H9 (cell line): ENCODE measurements at regions not wholly inside any gene's neighbourhood (a gene's known extent, or its start where the extent isn't known, plus 50 kb on each side); places are given as distances from the start of the nearest gene placed in this dataset.

Experiments used
- DNase-seq: peaks from one replicate; pipeline ENCODE4 v3.0.0-alpha.2; 2017
- H2AFZ ChIP-seq: one replicate; pipeline ENCODE4 v1.6.1; 2013; ENCODE audit warnings: mild to moderate bottlenecking, low read length, control low read depth, moderate library complexity
- H2AK5ac ChIP-seq: 2 replicates; pipeline ENCODE4 v1.6.1; 2013; ENCODE audit warnings: low read length, control low read depth, mixed read lengths; ENCODE audit not compliant: insufficient read length
- H2BK120ac ChIP-seq: one replicate; pipeline ENCODE4 v1.6.1; 2013; ENCODE audit warnings: low read depth, mild to moderate bottlenecking, low read length, control low read depth, inconsistent platforms; ENCODE audit not compliant: poor library complexity, severe bottlenecking
- H2BK12ac ChIP-seq: 2 replicates; pipeline ENCODE4 v1.6.1; 2013; ENCODE audit warnings: low read length, control low read depth, mixed read lengths, low read depth; ENCODE audit not compliant: insufficient read length
- H2BK15ac ChIP-seq: 2 replicates; pipeline ENCODE4 v1.6.1; 2013; ENCODE audit warnings: low read depth, low read length, control low read depth
- H2BK20ac ChIP-seq: one replicate; pipeline ENCODE4 v1.6.1; 2013; ENCODE audit warnings: low read depth, mild to moderate bottlenecking, low read length, control low read depth, inconsistent platforms; ENCODE audit not compliant: poor library complexity, severe bottlenecking
- H2BK5ac ChIP-seq: 2 replicates; pipeline ENCODE4 v1.6.1; 2013; ENCODE audit warnings: low read length, control low read depth, mixed read lengths; ENCODE audit not compliant: insufficient read length
- H3K14ac ChIP-seq: 2 replicates; pipeline ENCODE4 v1.6.1; 2013; ENCODE audit warnings: low read length, control low read depth; ENCODE audit not compliant: insufficient read depth
- H3K18ac ChIP-seq: 2 replicates; pipeline ENCODE4 v1.6.1; 2013; ENCODE audit warnings: low read depth, mild to moderate bottlenecking, mixed read lengths, low read length, control low read depth; ENCODE audit not compliant: insufficient read length
- H3K23ac ChIP-seq: 2 replicates; pipeline ENCODE4 v1.6.1; 2013; ENCODE audit warnings: low read length, control low read depth, mixed read lengths, low read depth; ENCODE audit not compliant: insufficient read length
- H3K23me2 ChIP-seq: 2 replicates; pipeline ENCODE4 v1.6.1; 2013; ENCODE audit warnings: low read depth, mild to moderate bottlenecking, mixed read lengths, low read length, control low read depth; ENCODE audit not compliant: insufficient read length, poor library complexity, severe bottlenecking
- H3K27ac ChIP-seq: 2 replicates; pipeline ENCODE4 v1.5.1; 2013; ENCODE audit warnings: low read length, control low read depth, mixed read lengths, low read depth; ENCODE audit not compliant: insufficient read length
- H3K27me3 ChIP-seq: 2 replicates; pipeline ENCODE4 v1.6.1; 2013; ENCODE audit warnings: low read length, control low read depth, inconsistent platforms; ENCODE audit not compliant: insufficient read depth
- H3K4ac ChIP-seq: 2 replicates; pipeline ENCODE4 v1.6.1; 2013; ENCODE audit warnings: low read depth, mild to moderate bottlenecking, control low read depth, inconsistent platforms, low read length, moderate library complexity
- H3K4me1 ChIP-seq: 2 replicates; pipeline ENCODE4 v1.6.1; 2013; ENCODE audit warnings: low read length, control low read depth, inconsistent platforms; ENCODE audit not compliant: insufficient read depth
- H3K4me2 ChIP-seq: 2 replicates; pipeline ENCODE4 v1.6.1; 2013; ENCODE audit warnings: low read length, control low read depth, mixed read lengths; ENCODE audit not compliant: insufficient read length, insufficient read depth
- H3K56ac ChIP-seq: 2 replicates; pipeline ENCODE4 v1.6.1; 2013; ENCODE audit warnings: low read depth, mild to moderate bottlenecking, mixed read lengths, low read length, control low read depth; ENCODE audit not compliant: insufficient read length
- H3K79me1 ChIP-seq: 2 replicates; pipeline ENCODE4 v1.6.1; 2013; ENCODE audit warnings: low read depth, mild to moderate bottlenecking, moderate library complexity, low read length, control low read depth, inconsistent platforms; ENCODE audit not compliant: insufficient read depth, poor library complexity, severe bottlenecking
- H3K79me2 ChIP-seq: 2 replicates; pipeline ENCODE4 v1.6.1; 2013; ENCODE audit warnings: low read length, control low read depth, inconsistent platforms; ENCODE audit not compliant: insufficient read depth
- H3K9ac ChIP-seq: 2 replicates; pipeline ENCODE4 v1.6.1; 2013; ENCODE audit warnings: low read length, control low read depth, mixed read lengths; ENCODE audit not compliant: insufficient read length; ENCODE audit errors: extremely low read depth
- H3K9me3 ChIP-seq: one replicate; pipeline ENCODE4 v1.6.1; 2013; ENCODE audit warnings: low read depth, low read length, inconsistent platforms; ENCODE audit not compliant: control insufficient read depth
- H3T11ph ChIP-seq: one replicate; pipeline ENCODE4 v1.6.1; 2013; ENCODE audit warnings: mild to moderate bottlenecking, low read length, control low read depth, inconsistent platforms
- H4K20me1 ChIP-seq: one replicate; pipeline ENCODE4 v1.6.1; 2013; ENCODE audit not compliant: control insufficient read depth, insufficient read length, insufficient read depth
- H4K5ac ChIP-seq: 2 replicates; pipeline ENCODE4 v1.6.1; 2013; ENCODE audit warnings: low read depth, mild to moderate bottlenecking, mixed read lengths, low read length, control low read depth; ENCODE audit not compliant: insufficient read length
- H4K8ac ChIP-seq: replicated peaks from 2 replicates; pipeline ENCODE4 v1.6.1; 2013; ENCODE audit warnings: low read length, control low read depth, mixed read lengths, low read depth; ENCODE audit not compliant: insufficient read length
- H4K91ac ChIP-seq: 2 replicates; pipeline ENCODE4 v1.6.1; 2013; ENCODE audit warnings: low read depth, mild to moderate bottlenecking, moderate library complexity, mixed read lengths, low read length, control low read depth; ENCODE audit not compliant: insufficient read length
- H3K27ac Mint-ChIP-seq, 3 experiments: 2 replicates in 2 of 3; 3 replicates in 1 of 3; pipeline ENCODE4 v1.8.0; 2020 to 2021; ENCODE audit warnings: mixed read lengths in 3 of 3, mild to moderate bottlenecking in 1 of 3, moderate library complexity in 1 of 3
- H3K27me3 Mint-ChIP-seq: 2 replicates; pipeline ENCODE4 v1.8.0; 2021; ENCODE audit warnings: low read depth, mild to moderate bottlenecking, moderate library complexity, mixed read lengths
- H3K36me3 Mint-ChIP-seq, 3 experiments: 2 replicates in 2 of 3; 3 replicates in 1 of 3; pipeline ENCODE4 v1.8.0; 2020 to 2021; ENCODE audit warnings: low read depth in 3 of 3, mixed read lengths in 3 of 3; ENCODE audit not compliant: insufficient read depth in 1 of 3
- H3K4me1 Mint-ChIP-seq, 2 experiments: 2 replicates each; pipeline ENCODE4 v1.8.0; 2020; ENCODE audit warnings: mixed read lengths in 2 of 2
- H3K4me3 Mint-ChIP-seq, 2 experiments: 2 replicates in 1 of 2; 3 replicates in 1 of 2; pipeline ENCODE4 v1.8.0; 2020 to 2021; ENCODE audit warnings: mild to moderate bottlenecking in 2 of 2, mixed read lengths in 2 of 2, moderate library complexity in 1 of 2
- H3K9me3 Mint-ChIP-seq, 2 experiments: 2 replicates in 1 of 2; 3 replicates in 1 of 2; pipeline ENCODE4 v1.8.0; 2020; ENCODE audit warnings: mild to moderate bottlenecking in 2 of 2, mixed read lengths in 2 of 2, moderate library complexity in 1 of 2
- CTCF ChIP-seq: fragments of 200-600 bp; sonication (generic); conservative IDR thresholded peaks from 3 replicates; pipeline ENCODE4 v1.8.0; 2021; ENCODE audit warnings: antibody characterized with exemption, mild to moderate bottlenecking

- Histone ChIP-seq H3K4me1 (peaks cover 3% of the 10 kb centered on the region; the same call in 1 of the 2 replicates), H3K14ac (no peak overlapping the region), H3K18ac (no peak overlapping the region), H3K4me2 (no peak overlapping the region), H3K9me3 (no peaks in the 10 kb centered on the region), H4K5ac (no peak overlapping the region), H2AFZ (no peak overlapping the region), H3K23me2 (no peaks in the 10 kb centered on the region), H3K27ac (no peak overlapping the region), H3K9ac (no peak overlapping the region), H2BK5ac (no peak overlapping the region), H3T11ph (no peak overlapping the region), H4K8ac (no peak overlapping the region), H2BK120ac (no peak overlapping the region), H2BK15ac (no peak overlapping the region), H3K79me2 (no peaks in the 10 kb centered on the region), H3K27me3 (no peaks in the 10 kb centered on the region), H4K20me1 (no peaks in the 10 kb centered on the region), H4K91ac (no peak overlapping the region), H3K56ac (no peak overlapping the region), H3K79me1 (no peaks in the 10 kb centered on the region), H2BK12ac (no peak overlapping the region), H2BK20ac (no peak overlapping the region), H2AK5ac (no peak overlapping the region), H3K23ac (no peak overlapping the region), H3K4ac (no peak overlapping the region)
- Mint-ChIP-seq H3K27ac (peak overlapping the region in 1 of 3 experiments; percentile 77; a peak in 3 of 7 replicates), H3K27me3 (no peaks in the 10 kb centered on the region), H3K36me3 (peaks cover 11 to 23% (median 21%) of the 10 kb centered on the region in 3 experiments), H3K4me3 (no peak overlapping the region), H3K4me1 (peaks cover 36 to 41% of the 10 kb centered on the region in 2 experiments), H3K9me3 (peaks cover 18% of the 10 kb centered on the region in 2 experiments)
- TF ChIP-seq CTCF: no peak
- no peak for DNase-seq
These were observed 137.9 kb downstream of the AEBP2 start for GRCh38 chr12:19577281-19577530.
